GM12872 (cell line): ENCODE measurements at regions not wholly inside any gene's neighbourhood (a gene's known extent, or its start where the extent isn't known, plus 50 kb on each side); places are given as distances from the start of the nearest gene placed in this dataset.

Experiments used
- CTCF ChIP-seq: IDR thresholded peaks from 3 replicates; pipeline ENCODE4 v1.5.1; 2011; ENCODE audit warnings: low read depth, mild to moderate bottlenecking, low read length, moderate library complexity; ENCODE audit not compliant: insufficient read depth

GRCh38 chr12:114817571-114818425, 133.8 kb upstream of the TBX3 start:
- TF ChIP-seq CTCF, result no peak

- no peak for TF ChIP-seq CTCF
Observed at GRCh38 chr12:114815026-114815795, 131.2 kb upstream of the TBX3 start.

- no peak for TF ChIP-seq CTCF
Observed at GRCh38 chr12:114812858-114813761, 129.1 kb upstream of the TBX3 start.

GRCh38 chr12:114812384-114812783, 128.4 kb upstream of the TBX3 start:
- no peak for TF ChIP-seq CTCF

GRCh38 chr12:114809097-114809496, 125.1 kb upstream of the TBX3 start:
- no peak for TF ChIP-seq CTCF

GRCh38 chr12:114799574-114800487, 115.9 kb upstream of the TBX3 start:
- no peak for TF ChIP-seq CTCF
